ENCODE measurements at regions not wholly inside any gene's neighbourhood (a gene's known extent, or its start where the extent isn't known, plus 50 kb on each side); places are given as distances from the start of the nearest gene placed in this dataset.
A peak's percentile ranks its signal among the peaks of the same experiment; 100 is the strongest.

DNA sequence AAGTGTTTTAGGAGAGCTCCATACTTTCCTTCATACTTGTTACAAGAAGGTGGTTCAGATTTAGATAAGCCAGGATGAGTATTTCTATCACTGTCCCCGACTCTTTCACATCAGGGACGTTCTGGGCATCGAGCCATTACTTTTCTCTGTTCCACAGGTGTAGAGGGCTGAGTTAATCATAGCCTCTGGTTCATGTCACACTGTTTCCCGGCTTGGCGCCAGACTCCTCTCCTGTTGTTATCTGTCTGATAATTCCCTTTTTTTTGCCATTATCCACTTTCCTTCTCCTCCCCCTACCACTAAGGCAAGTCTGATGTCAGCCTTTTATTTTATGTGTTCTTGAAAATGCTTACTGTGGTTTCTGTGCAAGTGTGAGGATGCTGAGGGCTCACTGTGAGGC lies 593.4 kb downstream of the UTRN start:
- Mint-ChIP-seq H3K4me3 (ENCODE audit: unreplicated experiment) (no peak overlapping the region), H3K4me1 (ENCODE audit: unreplicated experiment) (peaks cover 18% of the 10 kb centered on the region), H3K27me3 (ENCODE audit: unreplicated experiment) (no peaks in the 10 kb centered on the region), H3K36me3 (ENCODE audit: unreplicated experiment) (no peaks in the 10 kb centered on the region), H3K27ac (ENCODE audit: unreplicated experiment) (no peak overlapping the region), H3K9me3 (ENCODE audit: unreplicated experiment) (peaks cover 4% of the 10 kb centered on the region)
- TF ChIP-seq, protein P1, sequence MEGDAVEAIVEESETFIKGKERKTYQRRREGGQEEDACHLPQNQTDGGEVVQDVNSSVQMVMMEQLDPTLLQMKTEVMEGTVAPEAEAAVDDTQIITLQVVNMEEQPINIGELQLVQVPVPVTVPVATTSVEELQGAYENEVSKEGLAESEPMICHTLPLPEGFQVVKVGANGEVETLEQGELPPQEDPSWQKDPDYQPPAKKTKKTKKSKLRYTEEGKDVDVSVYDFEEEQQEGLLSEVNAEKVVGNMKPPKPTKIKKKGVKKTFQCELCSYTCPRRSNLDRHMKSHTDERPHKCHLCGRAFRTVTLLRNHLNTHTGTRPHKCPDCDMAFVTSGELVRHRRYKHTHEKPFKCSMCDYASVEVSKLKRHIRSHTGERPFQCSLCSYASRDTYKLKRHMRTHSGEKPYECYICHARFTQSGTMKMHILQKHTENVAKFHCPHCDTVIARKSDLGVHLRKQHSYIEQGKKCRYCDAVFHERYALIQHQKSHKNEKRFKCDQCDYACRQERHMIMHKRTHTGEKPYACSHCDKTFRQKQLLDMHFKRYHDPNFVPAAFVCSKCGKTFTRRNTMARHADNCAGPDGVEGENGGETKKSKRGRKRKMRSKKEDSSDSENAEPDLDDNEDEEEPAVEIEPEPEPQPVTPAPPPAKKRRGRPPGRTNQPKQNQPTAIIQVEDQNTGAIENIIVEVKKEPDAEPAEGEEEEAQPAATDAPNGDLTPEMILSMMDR (IDR thresholded peaks at IDR 0.05): no peak
- no peak for DNase-seq (ENCODE audit: extremely low spot score, unreplicated experiment)

DNA sequence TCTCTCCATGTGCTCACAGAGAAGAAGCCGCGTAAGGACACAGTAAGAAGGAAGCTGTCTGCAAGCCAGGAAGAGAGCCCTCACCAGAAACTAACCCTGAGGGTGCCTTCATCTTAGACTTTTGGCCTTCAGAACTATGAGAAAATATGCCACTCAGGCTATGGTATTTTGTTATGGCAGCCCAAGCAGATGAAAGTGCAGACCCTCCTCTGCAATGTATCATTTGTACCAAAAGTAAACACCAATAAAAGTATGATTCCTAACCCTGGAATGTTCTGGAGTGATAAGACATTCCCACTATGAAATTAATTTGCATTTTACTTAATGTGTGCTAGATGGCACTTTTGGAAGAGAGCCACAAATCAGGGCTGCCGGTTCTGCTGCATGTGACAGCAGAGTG lies 594.3 kb downstream of the UTRN start:
- no peaks in the 10 kb centered on the region for H3K36me3 Mint-ChIP-seq (ENCODE audit: unreplicated experiment)
- DNase-seq (ENCODE audit: extremely low spot score, unreplicated experiment): no peak

DNA sequence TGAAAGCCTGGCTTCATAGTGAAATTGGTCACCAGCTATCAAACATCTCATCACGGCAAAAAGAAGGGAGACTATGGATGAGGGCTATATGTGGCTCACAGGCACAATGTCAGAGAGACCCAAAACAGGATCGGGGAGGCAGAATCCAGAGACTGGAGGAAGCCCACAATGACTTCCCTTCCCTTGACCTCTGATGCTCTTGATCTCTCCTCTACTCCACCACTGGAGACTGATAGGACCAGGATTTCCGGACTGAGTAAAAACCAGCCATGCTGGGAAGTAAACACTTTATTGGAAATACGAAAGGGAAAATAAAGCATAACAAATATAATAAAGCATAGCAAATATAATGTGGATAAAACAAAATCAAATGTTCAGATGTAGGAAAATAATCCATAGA lies 597.3 kb downstream of the UTRN start:
- no peak for DNase-seq (ENCODE audit: extremely low spot score, unreplicated experiment)
- H3K27ac Mint-ChIP-seq (ENCODE audit: unreplicated experiment): no peak overlapping the region
- no peak overlapping the region for H3K4me3 Mint-ChIP-seq (ENCODE audit: unreplicated experiment)
- no peaks in the 10 kb centered on the region for H3K36me3 Mint-ChIP-seq (ENCODE audit: unreplicated experiment)
- H3K9me3 Mint-ChIP-seq (ENCODE audit: unreplicated experiment): peaks cover 4% of the 10 kb centered on the region
- no peaks in the 10 kb centered on the region for H3K27me3 Mint-ChIP-seq (ENCODE audit: unreplicated experiment)
- peaks cover 13% of the 10 kb centered on the region for H3K4me1 Mint-ChIP-seq (ENCODE audit: unreplicated experiment)
- TF ChIP-seq, protein P1 (IDR thresholded peaks at IDR 0.05): no peak

More for the DNA sequence above, 594.3 kb downstream of the UTRN start:
- peaks cover 13% of the 10 kb centered on the region for H3K4me1 Mint-ChIP-seq (ENCODE audit: unreplicated experiment)
- H3K9me3 Mint-ChIP-seq (ENCODE audit: unreplicated experiment): peaks cover 4% of the 10 kb centered on the region
- TF ChIP-seq, protein P1 (IDR thresholded peaks at IDR 0.05): no peak
- no peaks in the 10 kb centered on the region for H3K27me3 Mint-ChIP-seq (ENCODE audit: unreplicated experiment)
- no peak overlapping the region for H3K4me3 Mint-ChIP-seq (ENCODE audit: unreplicated experiment)
- peak overlapping the region; percentile 54 for H3K27ac Mint-ChIP-seq (ENCODE audit: unreplicated experiment)

DNA sequence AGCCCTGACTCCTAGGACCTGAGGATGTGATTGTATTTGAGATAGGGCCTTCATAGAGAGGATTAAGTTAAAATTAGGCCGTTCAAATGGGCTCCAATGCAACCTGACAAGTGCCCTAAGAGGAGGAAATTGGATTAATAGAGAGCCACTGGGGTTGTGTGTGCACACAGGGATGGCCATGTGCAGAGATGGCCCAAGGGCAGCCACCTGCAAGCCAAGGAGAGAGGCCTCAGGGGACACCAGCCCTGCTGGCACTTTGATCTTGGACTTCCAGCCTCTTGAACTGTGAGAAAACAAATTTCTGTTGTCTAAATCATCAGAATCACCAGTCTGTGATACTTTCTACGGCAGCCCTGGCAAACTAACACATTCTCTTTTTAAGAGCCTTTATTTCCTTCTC lies 598.8 kb downstream of the UTRN start:
- Mint-ChIP-seq H3K36me3 (ENCODE audit: unreplicated experiment) (no peaks in the 10 kb centered on the region), H3K27ac (ENCODE audit: unreplicated experiment) (no peak overlapping the region), H3K9me3 (ENCODE audit: unreplicated experiment) (peaks cover 4% of the 10 kb centered on the region), H3K4me3 (ENCODE audit: unreplicated experiment) (no peak overlapping the region), H3K4me1 (ENCODE audit: unreplicated experiment) (peaks cover 11% of the 10 kb centered on the region), H3K27me3 (ENCODE audit: unreplicated experiment) (no peaks in the 10 kb centered on the region)
- TF ChIP-seq, protein P1 (IDR thresholded peaks at IDR 0.05): no peak
- no peak for DNase-seq (ENCODE audit: extremely low spot score, unreplicated experiment)

DNA sequence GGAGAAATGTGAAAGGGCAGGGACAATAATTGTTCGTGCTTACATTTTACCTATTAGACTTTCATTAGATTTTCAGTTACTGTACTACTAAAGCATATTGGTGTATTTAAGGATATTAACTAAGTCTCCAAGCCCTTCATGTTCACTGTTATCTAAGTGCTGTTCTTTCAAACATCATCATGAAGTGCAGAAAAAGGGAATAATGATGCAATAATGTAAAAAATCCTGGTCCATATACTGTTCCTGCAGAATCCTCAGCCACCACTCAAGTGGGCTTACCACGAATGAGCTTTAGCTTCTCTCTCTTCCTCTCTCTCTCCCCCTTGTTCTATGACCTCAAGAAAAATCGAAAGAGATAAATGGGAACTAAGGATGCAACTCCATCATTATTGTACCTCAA lies 600.7 kb downstream of the UTRN start:
- H3K36me3 Mint-ChIP-seq (ENCODE audit: unreplicated experiment): no peaks in the 10 kb centered on the region
- no peaks in the 10 kb centered on the region for H3K4me1 Mint-ChIP-seq (ENCODE audit: unreplicated experiment)
- DNase-seq (ENCODE audit: extremely low spot score, unreplicated experiment): no peak
- H3K9me3 Mint-ChIP-seq (ENCODE audit: unreplicated experiment): peaks cover 4% of the 10 kb centered on the region
- H3K4me3 Mint-ChIP-seq (ENCODE audit: unreplicated experiment): no peak overlapping the region
- TF ChIP-seq, protein P1 (IDR thresholded peaks at IDR 0.05): no peak
- H3K27me3 Mint-ChIP-seq (ENCODE audit: unreplicated experiment): no peaks in the 10 kb centered on the region
- no peak overlapping the region for H3K27ac Mint-ChIP-seq (ENCODE audit: unreplicated experiment)

Measured in osteocyte (in vitro differentiated cells).